Muscle of leg (tissue), 3 donors: ENCODE measurements at regions not wholly inside any gene's neighbourhood (a gene's known extent, or its start where the extent isn't known, plus 50 kb on each side); places are given as distances from the start of the nearest gene placed in this dataset.

Experiments used
- DNase-seq: peaks from one replicate; pipeline ENCODE4 v3.0.0; 2013
- H3K27ac ChIP-seq: one replicate; pipeline ENCODE4 v1.5.1; 2013; ENCODE audit warnings: mild to moderate bottlenecking, low read length, control low read depth
- H3K27me3 ChIP-seq: one replicate; pipeline ENCODE4 v1.6.1; 2013; ENCODE audit warnings: low read length; ENCODE audit not compliant: control insufficient read depth, insufficient read depth
- H3K36me3 ChIP-seq: one replicate; pipeline ENCODE4 v1.6.1; 2013; ENCODE audit warnings: low read length; ENCODE audit not compliant: control insufficient read depth, insufficient read depth
- H3K4me1 ChIP-seq: one replicate; pipeline ENCODE4 v1.6.1; 2013; ENCODE audit warnings: low read length; ENCODE audit not compliant: control insufficient read depth, insufficient read depth
- H3K4me3 ChIP-seq: one replicate; pipeline ENCODE4 v1.5.1; 2013; ENCODE audit warnings: low read length, control low read depth
- H3K9me3 ChIP-seq: replicated peaks from 2 replicates; pipeline ENCODE4 v1.6.1; 2013; ENCODE audit warnings: low read depth, low read length; ENCODE audit not compliant: control insufficient read depth
- WGBS: methylation state at CpG from one replicate; pipeline ENCODE4 v1.1.5; 2013; ENCODE audit warnings: missing lambda C conversion rate; ENCODE audit not compliant: insufficient coverage; 5-methylcytosine and 5-hydroxymethylcytosine counted together

- H3K36me3 ChIP-seq = no peaks in the 10 kb centered on the region
- DNase-seq = peak; percentile 53
- 33% methylated on average over 1 of the region's 2 CpGs for WGBS
- H3K9me3 ChIP-seq = no peaks in the 10 kb centered on the region
- H3K4me1 ChIP-seq = peaks cover 2% of the 10 kb centered on the region
- no peak overlapping the region for H3K27ac ChIP-seq
- no peak overlapping the region for H3K4me3 ChIP-seq
- H3K27me3 ChIP-seq = no peaks in the 10 kb centered on the region
These were observed 86.7 kb upstream of the PRKAR2B start for GRCh38 chr7:106957766-106958165.

GRCh38 chr7:106959753-106960152 is 84.8 kb upstream of the PRKAR2B start:
- Histone ChIP-seq H3K9me3 (no peaks in the 10 kb centered on the region), H3K4me3 (no peak overlapping the region), H3K36me3 (no peaks in the 10 kb centered on the region), H3K27me3 (no peaks in the 10 kb centered on the region), H3K4me1 (no peaks in the 10 kb centered on the region), H3K27ac (no peak overlapping the region)
- 23% methylated on average over 2 of the region's 2 CpGs for WGBS
- DNase-seq = no peak

GRCh38 chr7:106962751-106963150 is 81.8 kb upstream of the PRKAR2B start:
- Histone ChIP-seq H3K36me3 (no peaks in the 10 kb centered on the region), H3K4me1 (no peaks in the 10 kb centered on the region), H3K27me3 (no peaks in the 10 kb centered on the region), H3K27ac (no peak overlapping the region), H3K4me3 (no peak overlapping the region), H3K9me3 (no peaks in the 10 kb centered on the region)
- DNase-seq = no peak
- no CpG with 5 or more reads among the region's 2 CpGs for WGBS

GRCh38 chr7:106964466-106964865 is 80.0 kb upstream of the PRKAR2B start:
- no peaks in the 10 kb centered on the region for H3K36me3 ChIP-seq
- DNase-seq = no peak
- WGBS = no CpG with 5 or more reads among the region's 3 CpGs
- no peaks in the 10 kb centered on the region for H3K9me3 ChIP-seq
- no peaks in the 10 kb centered on the region for H3K4me1 ChIP-seq
- no peak overlapping the region for H3K27ac ChIP-seq
- H3K4me3 ChIP-seq = no peak overlapping the region
- H3K27me3 ChIP-seq = no peaks in the 10 kb centered on the region

- Histone ChIP-seq H3K4me1 (no peaks in the 10 kb centered on the region), H3K27ac (no peak overlapping the region), H3K36me3 (no peaks in the 10 kb centered on the region), H3K27me3 (no peaks in the 10 kb centered on the region), H3K9me3 (no peaks in the 10 kb centered on the region), H3K4me3 (no peak overlapping the region)
- peak; percentile 15 for DNase-seq
- WGBS = no CpG with 5 or more reads among the region's 1 CpG
These were observed 79.4 kb upstream of the PRKAR2B start for GRCh38 chr7:106965108-106965507.

- H3K4me1 ChIP-seq = no peaks in the 10 kb centered on the region
- no peak overlapping the region for H3K27ac ChIP-seq
- WGBS = 60% methylated on average over 1 of the region's 2 CpGs
- no peaks in the 10 kb centered on the region for H3K9me3 ChIP-seq
- no peaks in the 10 kb centered on the region for H3K27me3 ChIP-seq
- no peak overlapping the region for H3K4me3 ChIP-seq
- DNase-seq = no peak
- H3K36me3 ChIP-seq = no peaks in the 10 kb centered on the region
These were observed 78.4 kb upstream of the PRKAR2B start for GRCh38 chr7:106966121-106966520.

GRCh38 chr7:106968160-106968559 is 76.3 kb upstream of the PRKAR2B start:
- H3K36me3 ChIP-seq = no peaks in the 10 kb centered on the region
- H3K4me3 ChIP-seq = no peak overlapping the region
- no peaks in the 10 kb centered on the region for H3K27me3 ChIP-seq
- DNase-seq = no peak
- H3K9me3 ChIP-seq = no peaks in the 10 kb centered on the region
- 60% methylated on average over 1 of the region's 5 CpGs for WGBS
- no peaks in the 10 kb centered on the region for H3K4me1 ChIP-seq
- H3K27ac ChIP-seq = no peak overlapping the region

- Histone ChIP-seq H3K4me3 (no peak overlapping the region), H3K27me3 (no peaks in the 10 kb centered on the region), H3K4me1 (no peaks in the 10 kb centered on the region), H3K36me3 (no peaks in the 10 kb centered on the region), H3K9me3 (no peaks in the 10 kb centered on the region), H3K27ac (no peak overlapping the region)
- 57% methylated on average over 1 of the region's 10 CpGs for WGBS
- DNase-seq = no peak
These were observed 65.8 kb upstream of the PRKAR2B start for GRCh38 chr7:106978425-106979420.

GRCh38 chr7:106979551-106980357 is 64.8 kb upstream of the PRKAR2B start:
- Histone ChIP-seq H3K4me1 (no peaks in the 10 kb centered on the region), H3K36me3 (no peaks in the 10 kb centered on the region), H3K27me3 (no peaks in the 10 kb centered on the region), H3K27ac (no peak overlapping the region), H3K9me3 (no peaks in the 10 kb centered on the region), H3K4me3 (no peak overlapping the region)
- no peak for DNase-seq
- 50% methylated on average over 3 of the region's 9 CpGs for WGBS

- no peak for DNase-seq
- Histone ChIP-seq H3K9me3 (no peaks in the 10 kb centered on the region), H3K36me3 (no peaks in the 10 kb centered on the region), H3K27me3 (no peaks in the 10 kb centered on the region), H3K4me1 (no peaks in the 10 kb centered on the region), H3K4me3 (no peak overlapping the region), H3K27ac (no peak overlapping the region)
- no CpG with 5 or more reads among the region's 3 CpGs for WGBS
These were observed 64.2 kb upstream of the PRKAR2B start for GRCh38 chr7:106980358-106980685.
